GM19238 (cell line): ENCODE measurements at regions not wholly inside any gene's neighbourhood (a gene's known extent, or its start where the extent isn't known, plus 50 kb on each side); places are given as distances from the start of the nearest gene placed in this dataset.

Source experiments
- DNase-seq: peaks from one replicate; pipeline ENCODE4 v3.0.0; 2011; ENCODE audit warnings: low spot score; ENCODE audit not compliant: insufficient read length

DNA sequence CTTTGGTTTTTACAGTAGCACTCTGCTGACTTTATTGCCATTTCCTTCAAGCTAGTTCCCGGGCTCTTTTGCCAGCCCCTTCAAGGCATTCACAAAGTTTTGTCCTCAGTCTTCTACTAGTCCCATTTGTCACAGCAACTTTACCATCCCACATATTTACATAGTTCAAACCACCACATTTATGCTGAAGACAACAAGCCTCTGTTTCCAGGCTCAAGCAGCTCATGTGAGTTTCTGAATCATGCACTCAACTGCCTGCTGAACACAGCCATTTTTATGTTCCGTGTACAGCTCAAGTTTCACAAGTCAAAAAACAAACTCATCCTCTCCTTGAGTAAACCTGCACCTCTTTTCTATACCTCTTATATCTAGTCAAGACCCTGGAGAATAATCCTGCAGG, 977.0 kb upstream of the SLC10A2 start:
- DNase-seq = no peak

DNA sequence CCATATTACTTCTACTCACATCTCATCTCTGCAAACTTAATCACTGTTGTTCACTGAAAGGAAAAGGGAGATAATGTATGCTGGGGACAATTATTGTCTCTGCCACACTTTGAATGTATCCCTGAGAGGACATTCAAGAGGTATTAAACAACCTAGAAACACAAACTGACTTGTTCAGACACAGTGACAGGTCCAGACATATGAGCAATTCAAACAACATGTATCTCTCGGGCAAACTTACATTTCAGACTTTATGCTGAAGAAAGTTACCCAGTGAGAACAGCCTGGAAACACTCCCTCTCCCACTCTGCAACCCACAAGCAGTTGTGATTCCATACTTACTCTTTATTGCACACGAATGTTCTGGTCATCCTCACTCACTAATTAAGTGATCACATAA, 968.7 kb upstream of the SLC10A2 start:
- DNase-seq = no peak

DNA sequence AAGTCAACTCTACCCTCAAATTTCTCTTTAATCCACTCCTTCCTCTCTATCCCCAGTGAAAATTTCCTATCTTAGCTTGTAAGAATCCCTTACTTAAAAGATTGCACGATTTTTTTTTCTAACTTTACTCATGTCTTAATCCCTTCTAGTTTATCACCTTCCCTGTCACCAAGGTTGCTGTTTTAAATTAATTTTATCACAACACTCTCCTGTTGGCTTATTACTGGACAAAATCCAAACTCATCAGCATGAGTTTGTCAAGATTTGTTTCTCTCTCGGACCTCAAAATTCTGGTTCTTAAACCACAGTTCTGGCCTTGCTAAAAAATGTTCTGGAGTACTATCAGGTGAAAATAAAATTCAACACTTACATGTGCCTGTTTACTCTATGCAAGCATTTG, 959.1 kb upstream of the SLC10A2 start:
- DNase-seq = no peak

DNA sequence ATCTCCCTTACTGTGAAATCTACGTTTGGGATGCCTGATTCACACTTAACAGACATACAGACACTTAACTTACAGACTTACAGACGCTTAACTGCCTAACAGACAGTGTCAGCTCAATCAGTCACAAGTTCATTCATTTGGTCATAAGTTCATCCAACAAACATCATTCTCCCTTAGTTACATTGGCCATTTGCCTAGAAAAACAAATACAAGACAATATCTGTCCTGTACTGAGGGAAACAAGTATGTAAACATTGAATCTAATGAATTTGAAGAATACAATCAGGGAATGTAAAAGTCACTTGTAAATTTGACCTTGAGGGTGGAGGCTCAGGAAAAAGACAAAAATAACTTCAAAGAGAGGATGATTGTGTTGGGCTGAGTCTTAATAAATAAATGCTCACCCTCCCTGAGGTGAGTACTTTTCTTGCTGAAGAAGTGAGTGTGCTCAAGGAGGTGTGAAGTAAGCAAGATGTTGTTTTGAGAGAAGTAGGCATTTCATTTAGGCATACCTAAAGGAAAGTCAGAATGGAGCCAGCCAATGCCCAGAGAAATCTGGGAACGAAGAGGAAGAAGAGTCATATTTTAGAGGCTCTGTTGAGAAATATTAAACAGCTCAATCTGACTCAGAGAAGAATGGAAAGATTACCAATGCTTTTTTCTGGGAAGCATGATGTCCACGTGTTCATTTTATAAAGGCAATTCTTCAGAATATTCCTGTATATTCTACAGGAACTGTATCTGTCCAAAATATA, 958.4 kb upstream of the SLC10A2 start:
- no peak for DNase-seq

DNA sequence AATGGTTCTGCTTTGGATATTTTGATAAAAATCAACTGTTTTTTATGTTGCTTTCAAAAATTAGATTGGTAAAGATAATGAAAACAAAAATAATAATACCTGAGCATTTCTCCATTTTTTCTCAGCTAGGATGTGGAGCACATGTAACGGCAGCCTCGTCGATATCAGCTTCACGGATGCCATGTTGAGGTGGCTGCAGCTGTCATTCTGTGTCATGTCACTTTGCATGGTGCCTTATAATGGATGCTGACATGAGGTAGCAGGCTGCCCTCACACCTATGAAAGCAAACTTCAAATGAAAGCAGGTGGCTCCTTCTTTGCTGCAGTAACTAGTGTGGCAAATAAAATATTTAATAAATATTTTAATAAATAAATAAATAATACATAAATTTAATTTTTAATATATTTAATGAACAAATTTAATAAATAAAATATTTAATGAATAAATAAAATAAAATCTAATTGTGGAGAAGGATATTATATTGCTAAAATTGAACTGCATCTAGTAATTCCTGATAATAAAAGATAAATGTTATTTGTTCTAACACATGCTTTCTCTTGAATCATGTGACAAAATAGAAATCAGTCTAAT, 955.7 kb upstream of the SLC10A2 start:
- no peak for DNase-seq

DNA sequence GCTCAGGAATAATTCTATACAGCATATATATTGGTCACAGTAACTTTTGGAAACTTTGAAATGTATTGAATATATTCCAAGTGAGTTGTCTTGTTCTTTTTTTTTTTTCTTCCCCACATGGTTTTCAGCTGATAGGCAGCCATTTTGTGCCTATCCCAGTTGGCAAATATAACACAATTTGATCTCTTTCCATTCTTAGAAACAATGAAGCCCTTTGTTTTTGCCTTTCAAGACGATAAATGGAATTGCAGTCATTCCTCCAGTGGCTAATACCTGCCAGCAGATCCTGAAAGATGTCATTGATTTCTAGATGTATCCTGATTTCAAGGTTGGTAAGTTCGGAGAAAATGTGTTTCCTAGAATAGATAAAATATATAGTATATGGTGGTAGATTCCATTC, 951.1 kb upstream of the SLC10A2 start:
- no peak for DNase-seq

DNA sequence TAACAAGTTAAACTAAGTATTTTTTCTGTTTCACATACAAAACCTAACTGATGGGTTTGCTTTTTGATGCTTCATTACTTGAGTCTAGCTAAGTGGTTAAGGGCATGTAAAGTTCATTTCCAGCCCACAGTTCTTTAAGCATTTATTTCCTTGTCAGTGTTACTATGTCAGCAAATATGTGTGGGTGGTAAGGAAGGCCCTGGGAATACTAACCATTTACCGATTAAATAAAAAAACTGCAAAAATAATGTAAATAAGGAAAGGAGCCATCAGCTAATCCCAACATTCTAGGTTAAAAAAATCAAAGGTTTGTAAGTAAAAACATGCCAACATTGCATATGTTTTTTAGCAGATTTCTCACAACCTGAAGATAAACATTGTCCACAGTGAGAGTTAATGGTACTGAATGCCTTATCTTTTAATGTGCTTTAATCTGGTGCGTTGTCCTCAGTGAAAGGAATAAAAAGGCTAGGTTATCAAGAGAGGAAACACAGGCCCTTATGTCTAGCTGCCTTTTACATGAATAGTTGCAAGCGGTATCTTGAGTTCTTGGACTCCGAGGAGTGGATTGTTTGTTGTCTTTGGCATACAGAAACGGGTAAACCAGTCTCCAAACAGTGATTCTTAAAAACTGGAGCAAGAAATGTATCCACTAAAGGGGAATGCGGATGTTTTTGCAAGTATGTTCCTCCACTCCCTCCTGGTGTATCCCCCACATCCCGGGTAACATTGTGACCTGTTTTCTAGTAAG, 949.6 kb upstream of the SLC10A2 start:
- DNase-seq = no peak

DNA sequence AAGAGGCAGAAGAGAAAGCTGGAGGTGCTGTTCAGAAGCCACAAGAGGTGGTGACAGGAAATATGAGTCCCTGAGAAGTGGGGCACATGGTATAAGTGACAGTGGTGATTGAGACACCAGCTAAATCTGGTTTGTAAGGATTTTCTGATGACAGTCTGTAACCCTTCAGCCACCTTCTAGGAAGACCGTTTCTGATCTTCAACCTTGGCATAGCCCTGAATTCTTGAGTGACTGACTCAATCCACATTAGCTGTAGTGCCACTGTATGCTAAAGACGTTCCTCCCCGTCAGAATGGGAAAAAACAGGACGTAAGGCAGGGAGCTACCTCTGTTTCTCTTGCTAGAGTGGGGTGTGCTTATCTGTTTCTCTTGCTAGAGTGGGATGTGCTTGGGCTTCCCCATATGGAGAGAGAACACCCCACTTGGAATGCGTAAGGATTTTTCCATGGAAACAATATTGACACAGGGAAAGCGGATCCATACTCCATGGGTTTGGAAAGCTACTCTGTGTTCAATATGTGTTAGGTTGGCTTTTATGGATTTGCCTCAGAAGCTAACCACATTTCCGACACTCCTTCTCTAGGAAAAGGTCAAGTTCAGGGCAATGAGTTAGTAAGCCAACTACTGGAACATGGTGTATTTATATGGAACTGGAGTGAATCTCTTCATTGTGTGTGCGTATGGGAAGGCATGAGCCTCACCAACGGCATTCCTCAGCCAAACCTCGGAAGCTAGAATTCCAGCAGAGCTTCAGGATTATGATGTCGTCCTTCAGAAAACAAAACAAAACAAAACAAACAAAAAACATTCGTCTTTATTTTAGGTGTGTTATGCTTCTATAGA, 948.8 kb upstream of the SLC10A2 start:
- DNase-seq = no peak

DNA sequence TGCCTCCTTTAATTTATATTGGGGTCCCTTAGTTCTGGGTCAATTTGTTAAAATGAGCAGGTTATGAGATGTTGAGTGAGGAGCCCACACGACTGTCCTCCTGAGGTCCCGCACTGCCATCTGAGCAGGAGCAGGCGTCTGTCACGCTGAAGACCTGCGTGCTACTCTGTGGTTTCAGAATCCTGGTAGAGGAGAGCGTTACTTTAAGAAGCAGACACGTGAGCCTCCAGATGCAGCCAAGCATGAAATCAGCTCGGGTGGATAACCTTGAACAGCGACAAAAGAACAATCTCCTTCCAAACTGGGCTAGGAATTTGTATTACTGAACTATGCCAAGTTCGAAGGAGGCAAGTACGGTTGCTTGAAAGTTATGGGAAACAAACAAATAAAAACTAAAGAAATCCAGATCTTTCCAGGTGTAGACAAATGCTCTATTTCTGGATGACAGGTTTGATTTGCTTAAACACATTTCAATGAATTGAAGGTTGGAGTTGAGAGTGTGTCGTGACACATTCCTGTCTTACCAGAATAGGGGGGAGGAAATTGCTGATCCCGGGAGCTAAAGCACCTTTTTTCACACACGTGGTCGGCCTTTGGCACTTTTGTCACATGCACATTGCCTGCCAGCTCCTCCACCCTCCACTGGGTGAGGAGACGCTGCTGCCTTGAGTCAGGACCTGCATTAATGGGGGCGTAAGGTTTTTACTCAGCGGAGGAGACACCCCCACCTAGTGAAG, 945.5 kb upstream of the SLC10A2 start:
- no peak for DNase-seq

DNA sequence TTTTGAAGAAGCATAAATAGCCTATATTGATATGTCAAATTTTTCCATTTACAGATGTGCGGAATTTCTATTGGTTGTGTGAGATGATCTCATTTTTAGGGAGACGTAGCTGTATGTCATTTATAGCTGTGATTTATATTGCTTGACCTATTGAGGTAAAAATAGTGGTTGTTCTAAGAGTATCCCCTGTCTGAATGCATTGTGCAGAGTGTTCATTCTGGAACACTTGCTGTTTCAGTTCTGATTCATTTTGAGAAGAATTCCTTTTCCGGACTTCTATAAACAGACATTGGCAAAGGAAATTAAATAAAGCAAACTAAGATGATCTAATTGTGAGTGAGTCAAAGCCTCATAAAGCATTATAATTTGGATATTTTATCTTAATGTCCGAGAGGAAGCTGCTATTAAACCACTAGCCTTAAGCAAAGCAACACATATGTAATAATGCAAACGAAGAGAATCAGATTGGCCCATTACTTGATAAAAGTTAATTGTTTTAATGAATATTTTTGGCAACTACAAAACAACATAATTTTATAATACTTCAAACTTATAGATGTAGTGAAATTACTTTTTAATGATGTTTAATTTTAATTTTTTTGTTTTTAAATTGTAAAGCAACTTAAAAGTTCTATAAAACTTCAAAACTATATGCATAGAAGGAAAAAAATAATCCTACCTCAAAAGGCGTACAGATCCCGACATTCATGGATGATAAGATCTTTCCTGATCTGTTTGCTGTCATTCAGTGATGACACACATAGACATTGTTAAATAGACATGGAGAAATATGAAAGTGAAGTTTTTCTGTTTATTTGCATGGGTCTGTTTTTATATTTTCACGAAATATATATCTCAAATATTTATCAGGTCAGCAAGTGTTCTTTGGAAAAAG, 942.6 kb upstream of the SLC10A2 start:
- no peak for DNase-seq

DNA sequence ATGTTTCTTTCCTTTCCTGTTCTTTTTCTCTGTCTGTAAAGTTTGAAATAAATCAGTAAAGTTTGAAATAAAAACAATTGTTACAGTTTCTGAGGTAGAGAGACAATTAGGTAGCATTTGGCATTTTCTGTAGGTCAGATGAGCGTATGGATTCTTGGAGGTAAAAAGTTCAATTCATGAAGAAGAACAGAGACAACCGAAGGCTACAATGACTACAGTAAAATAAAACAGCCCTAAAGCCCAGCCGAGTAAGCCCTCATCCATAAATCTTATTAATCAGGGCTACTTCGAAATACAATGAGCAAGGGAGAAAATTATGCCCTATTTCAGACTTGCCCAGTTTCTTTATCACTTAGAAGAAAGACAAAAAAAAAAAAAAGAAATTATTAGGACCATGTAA, 941.9 kb upstream of the SLC10A2 start:
- no peak for DNase-seq

DNA sequence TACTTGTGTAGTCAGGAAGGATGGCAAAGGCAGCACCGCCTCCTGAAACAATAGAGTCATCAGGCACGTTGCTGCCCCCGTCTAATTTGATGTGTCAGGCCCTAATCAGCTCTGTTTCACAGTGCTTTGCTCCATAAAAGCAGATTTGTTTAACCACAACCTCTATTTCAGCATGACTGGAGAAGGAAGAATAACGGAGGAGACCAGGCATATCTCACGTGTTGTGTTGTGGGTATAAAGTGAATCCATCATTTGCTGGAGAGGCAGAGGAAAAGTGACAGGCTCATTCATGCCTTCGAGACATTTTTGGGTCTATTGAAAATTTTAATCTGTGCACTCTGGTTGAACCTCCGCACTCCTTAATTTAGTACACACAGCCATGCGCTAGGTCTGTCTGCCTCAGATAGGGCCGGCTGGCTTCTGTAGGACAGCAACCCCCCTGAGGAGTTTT, 940.4 kb upstream of the SLC10A2 start:
- no peak for DNase-seq

DNA sequence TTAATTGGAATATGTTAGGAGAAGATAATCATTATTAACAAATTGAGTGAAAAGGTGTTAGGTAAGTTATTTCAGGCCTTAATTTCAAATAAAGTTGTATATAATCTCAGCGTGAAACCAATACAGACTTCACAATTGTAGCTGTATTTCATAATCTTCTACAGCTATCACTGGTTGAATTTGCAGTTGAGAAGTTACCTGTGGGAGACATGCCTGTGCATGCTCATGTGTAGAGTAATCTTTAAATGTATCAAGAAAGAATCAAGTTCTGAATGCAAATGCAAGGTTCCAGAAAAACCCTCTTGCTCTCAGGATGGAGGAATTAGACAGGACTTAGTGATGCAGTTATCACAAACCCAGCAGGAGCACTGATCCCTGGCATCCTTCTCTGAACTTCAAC, 938.4 kb upstream of the SLC10A2 start:
- DNase-seq = no peak

DNA sequence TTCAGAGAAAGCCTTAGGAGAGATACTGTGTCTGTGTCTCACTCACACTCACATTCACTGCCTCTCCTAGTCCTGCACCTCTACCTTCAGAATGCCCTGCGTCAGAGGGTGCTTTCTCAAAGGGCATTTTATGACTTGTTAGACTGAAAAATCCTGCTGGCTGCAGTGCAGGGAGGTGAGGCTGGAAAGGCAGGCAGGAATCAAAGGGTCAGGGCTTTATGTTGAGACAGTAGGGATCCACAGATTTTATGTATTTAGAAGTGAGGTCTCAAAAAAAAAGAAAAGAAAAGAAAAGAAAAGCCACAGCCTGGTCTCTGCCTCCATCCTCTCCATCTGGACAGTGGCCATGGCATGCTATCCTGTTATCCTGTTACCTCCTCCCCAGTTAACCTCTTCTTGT, 936.0 kb upstream of the SLC10A2 start:
- DNase-seq = no peak

DNA sequence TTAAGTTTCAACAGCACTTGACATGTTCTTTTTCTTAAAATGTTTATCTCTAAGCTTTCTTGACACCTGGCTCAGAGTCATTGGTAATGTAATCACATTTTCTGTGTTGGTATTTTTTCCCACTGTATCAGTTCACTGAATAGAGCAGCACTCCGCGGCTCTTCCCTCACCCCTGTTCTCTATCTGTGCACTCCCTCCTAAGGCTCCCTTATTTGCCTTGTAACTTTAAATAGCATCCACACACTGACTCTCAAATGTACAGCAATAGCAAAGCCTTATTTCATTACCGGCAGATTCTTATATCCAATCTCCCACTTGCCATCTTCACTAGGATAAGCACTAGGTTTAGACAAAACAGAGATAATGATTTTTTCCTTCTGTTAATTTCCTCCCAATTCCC, 935.5 kb upstream of the SLC10A2 start:
- no peak for DNase-seq

DNA sequence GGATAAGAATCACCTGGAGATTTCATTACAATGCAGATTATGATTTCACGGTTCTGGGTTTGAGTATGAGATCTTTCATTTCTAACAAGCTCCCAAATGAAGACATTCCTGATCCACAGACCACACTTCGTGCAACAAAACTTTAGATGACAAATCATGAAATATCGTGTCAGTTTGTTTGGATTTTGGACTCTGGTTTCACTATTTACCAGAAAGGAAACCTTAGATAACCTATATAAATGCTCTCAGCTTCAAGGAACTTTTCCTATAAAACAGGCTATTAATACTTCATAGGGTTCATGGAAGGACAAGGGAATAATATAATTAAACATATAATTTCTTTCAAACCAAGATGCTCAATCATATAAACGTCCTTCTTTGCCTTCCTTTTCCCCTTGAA, 930.5 kb upstream of the SLC10A2 start:
- no peak for DNase-seq

DNA sequence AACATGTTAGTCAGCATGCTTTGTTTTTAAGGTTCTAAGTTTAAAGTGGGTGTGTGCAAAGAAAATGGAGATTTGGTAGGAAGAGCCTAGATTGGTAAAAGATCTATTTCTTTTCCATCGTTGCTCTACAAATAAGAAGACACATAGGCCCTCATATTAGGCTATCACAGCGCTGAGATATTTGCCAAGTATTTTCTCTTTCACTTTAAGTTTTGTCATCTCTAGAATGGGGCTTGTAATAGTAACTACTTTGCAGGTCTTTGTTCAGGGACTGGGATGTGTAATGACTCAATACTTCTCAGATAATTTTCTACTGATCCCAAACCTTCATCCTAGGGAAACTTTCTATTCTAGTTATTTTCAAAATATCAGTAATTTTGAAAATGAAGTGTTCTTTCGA, 917.7 kb upstream of the SLC10A2 start:
- no peak for DNase-seq

DNA sequence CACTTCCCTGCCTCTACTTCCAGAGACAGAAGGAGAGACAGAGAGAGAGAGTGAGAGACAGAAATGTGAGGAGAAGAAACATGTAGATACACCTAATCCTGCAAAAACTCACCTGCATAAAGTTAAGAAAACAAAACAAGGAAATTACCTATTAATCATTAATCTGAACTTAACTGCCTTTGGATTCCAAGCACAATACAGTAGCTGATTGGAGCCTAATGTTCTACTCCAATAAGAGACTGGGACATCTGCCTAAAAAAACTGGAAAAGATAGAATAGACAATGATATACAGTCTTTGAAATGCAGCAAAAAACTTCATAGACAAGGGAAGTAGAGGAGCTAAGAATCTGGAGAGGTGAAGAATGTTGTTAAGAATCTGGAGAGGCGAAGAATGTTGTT, 910.2 kb upstream of the SLC10A2 start:
- DNase-seq = no peak

DNA sequence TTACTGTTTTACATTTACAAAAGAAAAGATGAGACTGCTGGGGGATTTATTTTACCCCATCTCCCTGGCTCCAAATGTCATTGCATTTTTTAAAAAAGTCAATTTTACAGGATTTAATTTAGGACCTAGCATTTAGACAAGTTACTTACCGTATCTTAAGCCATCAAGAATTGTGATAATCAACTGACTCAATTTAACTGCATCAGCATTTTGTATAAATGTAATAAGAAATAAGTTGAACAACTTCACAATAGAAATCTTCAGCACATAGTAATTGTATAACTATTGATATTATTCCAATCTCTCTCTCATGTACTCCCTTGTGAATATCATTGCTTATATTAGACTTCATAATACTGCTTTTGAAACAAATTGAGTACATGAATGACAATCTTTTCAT, 907.5 kb upstream of the SLC10A2 start:
- DNase-seq = no peak

DNA sequence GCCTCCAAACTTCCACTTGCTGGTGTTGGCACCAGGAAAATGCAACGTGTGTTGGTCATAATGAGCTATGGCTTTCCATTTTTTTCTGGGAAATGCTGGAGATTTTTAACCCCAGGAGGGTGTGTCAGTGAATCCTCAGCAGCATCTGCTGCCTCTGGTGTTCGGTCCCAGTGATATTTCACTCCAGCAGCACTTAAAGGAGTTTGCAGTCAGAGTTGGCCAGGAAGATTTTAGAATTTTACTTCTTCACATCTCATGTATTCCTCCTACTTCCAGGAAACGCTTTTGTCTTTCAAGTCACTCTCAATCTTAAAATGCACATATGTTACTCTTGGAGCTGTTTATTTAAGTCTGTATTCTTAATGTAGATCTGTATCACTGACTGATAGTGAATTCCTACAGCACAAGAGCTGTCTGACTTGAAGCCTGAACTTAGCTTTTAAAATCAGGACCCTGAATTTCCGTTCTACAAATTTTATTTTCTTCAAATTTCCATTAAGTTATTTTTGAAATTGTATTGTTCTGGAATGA, 903.4 kb upstream of the SLC10A2 start:
- DNase-seq = no peak
